Skeletal muscle satellite cell (primary cell): ENCODE measurements at regions not wholly inside any gene's neighbourhood (a gene's known extent, or its start where the extent isn't known, plus 50 kb on each side); places are given as distances from the start of the nearest gene placed in this dataset.

Experiments
- H3K27me3 ChIP-seq: 2 replicates; pipeline ENCODE4 v1.7.0; 2013; ENCODE audit warnings: low read length; ENCODE audit not compliant: control insufficient read depth, insufficient read depth
- H3K36me3 ChIP-seq: 2 replicates; pipeline ENCODE4 v1.7.0; 2013; ENCODE audit warnings: mild to moderate bottlenecking, control low read depth, low read length; ENCODE audit not compliant: insufficient read depth
- H3K4me1 ChIP-seq: 2 replicates; pipeline ENCODE4 v1.7.0; 2013; ENCODE audit warnings: low read length; ENCODE audit not compliant: control insufficient read depth, insufficient read depth
- H3K4me2 ChIP-seq: 2 replicates; pipeline ENCODE4 v1.7.0; 2013; ENCODE audit warnings: mild to moderate bottlenecking, low read length
- H3K4me3 ChIP-seq: 2 replicates; pipeline ENCODE4 v1.7.0; 2013; ENCODE audit warnings: low read length
- H3K9ac ChIP-seq: 2 replicates; pipeline ENCODE4 v1.7.0; 2013; ENCODE audit warnings: mild to moderate bottlenecking, low read depth, low read length, moderate library complexity
- H3K9me3 ChIP-seq: replicated peaks from 2 replicates; pipeline ENCODE4 v1.7.0; 2013; ENCODE audit warnings: mild to moderate bottlenecking, control low read depth, low read length

DNA sequence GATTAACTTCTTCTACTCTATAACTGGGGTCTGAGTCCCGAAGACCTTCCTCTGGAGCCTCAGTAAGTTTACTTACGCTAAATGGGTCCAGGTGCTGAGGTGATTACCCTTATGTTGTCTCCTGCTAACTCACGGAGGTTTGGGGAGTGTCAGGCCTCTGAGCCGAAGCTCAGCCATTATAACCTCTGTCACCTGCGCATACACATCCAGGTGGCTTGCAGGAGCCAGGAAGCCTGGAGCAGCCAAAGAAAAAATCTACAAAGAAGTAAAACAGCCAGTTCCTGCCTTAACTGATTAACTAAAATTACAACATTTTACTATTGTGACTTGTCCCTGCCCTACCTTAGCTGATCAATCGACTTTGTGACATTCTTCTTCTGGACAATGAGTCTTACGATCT lies 350.7 kb downstream of the GLRX3 start:
- H3K9me3 ChIP-seq = peaks cover 43% of the 10 kb centered on the region
- no peaks in the 10 kb centered on the region for H3K4me1 ChIP-seq
- H3K4me3 ChIP-seq = no peak overlapping the region
- H3K9ac ChIP-seq = no peak overlapping the region
- H3K36me3 ChIP-seq = no peaks in the 10 kb centered on the region
- H3K27me3 ChIP-seq = no peaks in the 10 kb centered on the region
- H3K4me2 ChIP-seq = no peak overlapping the region

DNA sequence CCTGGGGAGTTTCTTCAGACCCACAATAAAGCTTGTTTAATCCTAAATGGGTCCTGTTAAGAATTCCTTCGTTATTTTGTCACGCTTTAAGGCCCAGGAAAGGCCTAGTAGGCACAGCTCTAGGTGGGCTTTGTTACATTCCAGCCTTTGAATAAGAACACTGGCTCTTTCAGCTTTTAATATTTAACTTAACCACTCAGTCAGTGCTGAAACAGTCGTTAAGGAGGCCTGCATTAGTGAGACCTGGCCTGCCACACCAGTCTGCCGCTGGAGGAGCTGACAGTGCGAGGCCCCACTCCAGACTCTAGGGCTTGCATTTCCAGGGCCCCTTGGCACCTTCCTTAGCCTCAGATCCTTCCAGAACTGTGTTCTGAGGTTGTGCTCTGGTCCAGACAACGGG lies 351.4 kb downstream of the GLRX3 start:
- no peaks in the 10 kb centered on the region for H3K4me1 ChIP-seq
- no peaks in the 10 kb centered on the region for H3K36me3 ChIP-seq
- no peaks in the 10 kb centered on the region for H3K27me3 ChIP-seq
- H3K9ac ChIP-seq = no peak overlapping the region
- no peak overlapping the region for H3K4me2 ChIP-seq
- peaks cover 47% of the 10 kb centered on the region for H3K9me3 ChIP-seq
- no peak overlapping the region for H3K4me3 ChIP-seq

DNA sequence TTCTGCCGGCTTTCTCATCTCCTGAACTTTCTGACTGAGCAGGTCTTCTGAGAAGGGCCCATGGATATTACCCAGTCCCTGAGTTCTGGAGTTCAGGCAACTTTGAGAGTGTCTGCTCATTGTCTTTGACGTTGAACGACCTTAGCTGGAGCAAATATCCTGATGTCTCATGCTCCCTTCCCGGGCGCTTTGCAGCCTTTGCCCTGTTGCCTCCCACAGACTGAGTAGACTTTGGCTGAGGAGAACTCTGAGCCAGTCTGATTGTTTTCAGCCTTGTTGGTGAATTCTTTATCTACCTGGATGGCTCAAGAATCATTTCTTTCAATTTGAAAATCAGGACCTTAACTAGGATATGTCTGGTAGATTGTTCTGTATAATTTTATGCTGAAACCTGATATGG lies 353.7 kb downstream of the GLRX3 start:
- Histone ChIP-seq H3K36me3 (no peaks in the 10 kb centered on the region), H3K4me3 (no peak overlapping the region), H3K9ac (no peak overlapping the region), H3K9me3 (peaks cover 44% of the 10 kb centered on the region), H3K27me3 (no peaks in the 10 kb centered on the region), H3K4me1 (no peaks in the 10 kb centered on the region), H3K4me2 (no peak overlapping the region)

DNA sequence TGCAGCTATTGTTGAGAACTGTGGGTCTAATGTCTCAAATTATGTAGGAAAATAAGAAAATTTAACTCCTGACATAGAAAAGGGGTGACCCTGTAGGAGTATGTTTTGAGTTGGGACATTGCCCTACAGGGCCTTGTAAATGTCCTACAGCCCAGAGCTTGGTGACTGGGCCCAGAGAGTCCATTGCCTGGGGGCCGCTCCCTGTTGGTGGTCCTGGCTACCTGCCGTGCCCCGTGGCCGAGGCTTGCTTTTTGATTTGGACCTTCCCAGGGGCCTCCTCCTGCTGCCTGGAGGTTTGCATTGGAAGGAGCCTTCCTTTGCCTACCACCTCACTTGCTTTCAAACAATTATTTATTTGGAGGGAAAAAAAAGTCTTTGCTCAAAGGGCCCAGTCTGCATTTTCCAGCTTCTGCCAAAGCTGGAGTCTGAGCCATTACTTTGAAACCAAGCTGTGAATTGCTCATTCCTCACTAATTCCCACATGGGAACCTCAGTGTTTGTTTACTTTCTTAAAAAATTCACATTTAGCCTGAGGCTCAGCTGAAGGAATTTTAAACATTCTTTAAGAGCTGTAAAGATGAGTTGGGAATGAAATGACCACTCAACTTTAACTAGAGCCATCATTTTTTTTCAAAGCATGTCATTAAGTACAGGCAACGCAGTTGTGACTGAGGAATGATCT lies 355.0 kb downstream of the GLRX3 start:
- Histone ChIP-seq H3K9me3 (peaks cover 48% of the 10 kb centered on the region), H3K4me3 (no peak overlapping the region), H3K36me3 (no peaks in the 10 kb centered on the region), H3K4me2 (no peak overlapping the region), H3K4me1 (no peaks in the 10 kb centered on the region), H3K27me3 (no peaks in the 10 kb centered on the region), H3K9ac (no peak overlapping the region)

DNA sequence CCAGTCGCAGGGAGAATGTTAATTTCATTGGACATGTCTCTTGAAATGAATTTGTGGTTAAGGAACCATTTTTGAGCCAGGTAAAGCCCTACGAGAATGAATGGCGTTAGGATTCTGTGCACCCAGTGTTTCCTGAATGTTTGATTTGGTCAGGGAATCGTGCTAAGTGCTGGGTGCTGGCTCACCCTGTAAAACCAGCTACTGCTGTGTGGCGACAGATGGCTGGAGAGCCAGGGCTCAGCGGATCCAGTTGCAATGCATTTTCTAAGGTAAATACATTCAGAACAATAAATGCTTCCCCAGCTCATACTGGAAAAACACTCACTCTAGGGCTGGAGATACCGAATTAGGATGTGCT lies 355.5 kb downstream of the GLRX3 start:
- no peaks in the 10 kb centered on the region for H3K27me3 ChIP-seq
- H3K36me3 ChIP-seq = no peaks in the 10 kb centered on the region
- H3K4me3 ChIP-seq = no peak overlapping the region
- no peak overlapping the region for H3K9ac ChIP-seq
- H3K9me3 ChIP-seq = peaks cover 46% of the 10 kb centered on the region
- H3K4me1 ChIP-seq = no peaks in the 10 kb centered on the region
- H3K4me2 ChIP-seq = no peak overlapping the region

DNA sequence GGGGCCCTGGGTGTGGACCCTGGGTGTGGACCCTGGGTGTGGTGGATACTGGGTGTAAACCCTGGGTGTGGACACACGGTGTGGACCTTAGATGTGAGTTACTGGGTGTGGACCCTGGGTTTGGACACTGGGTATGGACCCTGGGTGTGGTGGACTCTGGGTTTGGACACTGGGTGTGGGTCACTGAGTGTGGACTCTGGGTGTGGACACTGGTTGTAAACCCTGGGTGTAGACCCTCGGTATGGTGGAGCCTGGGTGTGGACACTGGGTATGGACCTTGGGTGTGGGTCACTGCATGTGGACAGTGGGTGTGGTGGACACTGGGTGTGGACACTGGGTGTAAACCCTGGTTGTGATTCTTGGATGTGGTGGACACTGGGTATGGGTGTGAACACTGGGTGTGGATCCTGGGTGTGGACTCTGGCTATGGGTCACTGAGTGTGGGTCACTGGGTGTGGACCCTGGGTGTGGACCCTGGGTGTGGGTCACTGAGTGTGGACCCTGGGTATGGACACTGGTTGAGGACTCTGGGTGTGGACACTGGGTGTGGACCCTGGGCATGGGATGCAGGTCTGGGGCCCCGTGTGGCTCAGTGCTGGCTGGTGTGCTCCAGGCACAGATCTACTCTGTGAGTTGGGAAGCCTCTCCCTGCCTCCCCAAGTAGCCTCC lies 356.2 kb downstream of the GLRX3 start:
- Histone ChIP-seq H3K27me3 (no peaks in the 10 kb centered on the region), H3K9ac (no peak overlapping the region), H3K9me3 (peaks cover 51% of the 10 kb centered on the region)

DNA sequence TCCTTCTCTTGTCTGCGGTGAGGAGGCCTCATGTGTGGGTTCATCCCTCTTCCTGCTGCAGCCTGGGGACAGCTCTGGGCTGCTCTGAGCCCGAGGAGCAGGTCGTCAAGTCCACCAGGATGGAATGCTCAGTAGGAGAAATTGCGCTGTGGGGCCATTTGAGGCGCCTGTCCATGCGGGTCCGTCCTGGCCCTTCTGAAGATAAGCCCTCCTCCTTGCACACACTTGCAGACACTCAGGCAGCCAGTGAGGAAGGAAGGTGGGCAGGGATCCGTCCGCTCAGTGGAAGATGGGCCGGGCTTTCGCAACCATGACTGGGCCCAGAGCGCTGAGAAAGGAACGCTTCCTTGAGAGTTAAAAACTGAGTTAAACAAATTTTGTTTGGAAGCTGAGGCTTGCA lies 356.8 kb downstream of the GLRX3 start:
- H3K27me3 ChIP-seq = no peaks in the 10 kb centered on the region
- no peak overlapping the region for H3K9ac ChIP-seq
- no peaks in the 10 kb centered on the region for H3K36me3 ChIP-seq
- no peak overlapping the region for H3K4me2 ChIP-seq
- H3K4me3 ChIP-seq = no peak overlapping the region
- peaks cover 52% of the 10 kb centered on the region for H3K9me3 ChIP-seq
- no peaks in the 10 kb centered on the region for H3K4me1 ChIP-seq

More for the DNA sequence above, 356.2 kb downstream of the GLRX3 start:
- Histone ChIP-seq H3K36me3 (no peaks in the 10 kb centered on the region), H3K4me3 (no peak overlapping the region), H3K4me2 (no peak overlapping the region), H3K4me1 (no peaks in the 10 kb centered on the region)

DNA sequence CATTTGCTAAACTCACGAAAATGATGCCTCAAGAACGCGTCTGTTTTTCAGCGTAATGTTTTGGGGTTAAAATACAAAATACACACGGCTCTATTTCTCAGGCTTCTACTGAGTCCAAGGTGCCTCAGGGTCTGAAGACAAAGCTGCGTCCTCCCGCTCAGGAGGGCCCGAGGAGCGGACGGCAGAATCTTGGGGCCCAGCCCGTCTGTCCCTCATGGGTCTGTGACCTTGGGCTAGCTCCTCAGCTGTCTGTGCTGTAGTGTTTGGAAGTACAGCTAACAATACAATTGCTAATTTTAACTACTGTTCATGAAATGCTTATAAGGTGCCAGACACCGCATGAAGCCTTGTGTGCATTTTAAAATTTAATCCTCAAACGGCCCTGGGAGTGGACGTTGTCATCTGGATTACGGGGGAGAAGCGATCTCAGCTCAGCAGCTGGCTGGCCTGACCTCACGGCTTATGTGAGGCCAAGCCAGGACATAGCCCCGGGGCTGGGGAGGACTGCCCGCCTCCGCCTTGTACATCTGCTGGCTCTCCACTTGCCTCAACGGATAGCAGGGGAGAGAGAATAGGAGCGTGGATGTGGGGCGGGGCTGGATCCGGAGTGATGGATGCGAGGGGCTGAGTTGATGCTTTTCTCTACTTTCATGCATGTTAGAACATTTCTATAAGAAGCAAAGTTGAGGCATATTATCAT lies 357.4 kb downstream of the GLRX3 start:
- H3K9me3 ChIP-seq = peaks cover 48% of the 10 kb centered on the region
- H3K4me3 ChIP-seq = no peak overlapping the region
- no peaks in the 10 kb centered on the region for H3K27me3 ChIP-seq
- no peaks in the 10 kb centered on the region for H3K4me1 ChIP-seq
- no peaks in the 10 kb centered on the region for H3K36me3 ChIP-seq
- no peak overlapping the region for H3K9ac ChIP-seq
- H3K4me2 ChIP-seq = no peak overlapping the region

DNA sequence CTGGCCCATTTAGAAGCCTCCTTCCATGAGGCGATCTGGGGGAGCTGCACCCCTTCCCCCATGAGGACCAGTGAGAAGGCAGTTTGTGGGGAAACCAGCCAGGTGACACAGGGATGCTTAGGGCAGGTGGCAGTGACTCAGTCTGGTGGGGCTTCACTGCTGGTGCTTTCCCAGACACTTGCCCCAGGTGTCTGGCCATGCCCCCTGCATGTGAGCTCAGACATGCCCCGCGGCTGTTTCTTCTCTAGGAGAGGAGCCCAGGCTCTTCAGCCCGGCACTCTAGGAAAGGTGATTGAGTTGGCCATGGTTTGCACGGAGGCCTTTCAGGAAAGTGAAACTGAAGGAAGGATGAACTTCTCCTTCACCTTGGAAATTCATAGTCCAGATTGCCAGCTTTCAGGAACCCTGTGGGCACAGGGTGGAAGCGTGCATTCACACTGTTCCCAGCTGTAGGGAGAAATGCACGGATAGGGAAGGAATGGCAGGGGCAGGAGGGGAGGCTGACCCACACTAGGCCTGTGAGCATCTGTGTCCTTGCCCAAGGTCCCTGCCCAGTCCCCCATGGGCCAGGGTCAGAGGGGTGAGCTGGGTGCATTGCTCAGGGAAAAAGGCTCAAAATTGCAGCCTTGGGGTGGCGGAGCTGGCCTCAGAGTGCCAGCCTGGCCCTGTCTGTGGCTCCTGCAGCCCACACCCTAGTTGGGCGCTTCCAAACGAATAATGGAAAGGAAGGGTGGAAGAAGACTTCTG lies 359.1 kb downstream of the GLRX3 start:
- H3K4me3 ChIP-seq = no peak overlapping the region
- H3K4me1 ChIP-seq = no peaks in the 10 kb centered on the region
- H3K36me3 ChIP-seq = no peaks in the 10 kb centered on the region
- H3K9ac ChIP-seq = no peak overlapping the region
- H3K4me2 ChIP-seq = no peak overlapping the region
- H3K9me3 ChIP-seq = peaks cover 48% of the 10 kb centered on the region
- H3K27me3 ChIP-seq = no peaks in the 10 kb centered on the region

DNA sequence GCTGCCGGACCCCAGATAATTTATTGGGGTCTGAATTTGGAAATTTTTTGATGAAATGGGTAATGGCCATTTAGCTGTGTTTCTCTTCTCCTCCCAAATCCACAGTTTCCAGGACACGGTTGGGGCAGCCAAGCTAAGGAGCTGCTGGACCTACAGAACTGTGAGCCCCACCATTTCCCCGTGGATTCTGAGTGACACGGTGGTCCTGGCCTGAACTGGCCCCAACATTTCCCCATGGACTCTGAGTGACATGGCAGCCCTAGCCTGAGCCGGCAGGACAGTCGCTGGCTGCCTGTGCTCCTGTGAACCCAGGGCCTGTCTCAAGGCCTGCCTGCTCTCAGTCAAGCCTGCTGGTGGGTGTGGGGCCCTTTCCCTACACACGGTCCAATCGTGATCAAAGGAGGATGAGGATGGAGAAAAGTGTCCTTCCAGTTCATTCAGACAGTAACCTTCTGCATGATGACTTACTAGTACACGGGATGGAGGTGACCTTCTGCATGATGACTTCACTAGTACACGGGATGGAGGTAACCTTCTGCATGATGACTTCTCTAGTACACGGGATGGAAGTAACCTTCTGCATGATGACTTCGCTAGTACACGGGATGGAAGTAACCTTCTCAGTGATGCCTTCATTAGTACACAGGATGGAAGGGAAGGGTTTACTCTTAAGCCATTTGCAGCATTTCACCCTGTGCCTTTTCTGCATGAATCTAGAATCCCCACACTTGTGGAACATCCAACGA lies 359.9 kb downstream of the GLRX3 start:
- H3K4me3 ChIP-seq = no peak overlapping the region
- no peak overlapping the region for H3K4me2 ChIP-seq
- no peak overlapping the region for H3K9ac ChIP-seq
- no peaks in the 10 kb centered on the region for H3K36me3 ChIP-seq
- no peaks in the 10 kb centered on the region for H3K4me1 ChIP-seq
- H3K27me3 ChIP-seq = no peaks in the 10 kb centered on the region
- peaks cover 52% of the 10 kb centered on the region for H3K9me3 ChIP-seq
